H1 (cell line): ENCODE measurements at regions not wholly inside any gene's neighbourhood (a gene's known extent, or its start where the extent isn't known, plus 50 kb on each side); places are given as distances from the start of the nearest gene placed in this dataset.
"Not testable (repeated sequence)": the region's sequence is repeated elsewhere in the genome, so short reads cannot be mapped to it uniquely, and the experiment has no call there.

Source experiments
- CTCF ChIA-PET: fragments of 300-600 bp; sonication (Branson Sonifier 250); formaldehyde crosslinking; loops from one replicate; lab custom pipeline; 2021; ENCODE audit not compliant: partially characterized antibody; lab: Charles Lee
- POLR2A ChIA-PET: fragments of 300-600 bp; sonication (Branson Sonifier 250); formaldehyde crosslinking; loops from one replicate; lab custom pipeline; 2021; ENCODE audit warnings: inconsistent platforms; ENCODE audit not compliant: partially characterized antibody; lab: Charles Lee
- DNase-seq, 2 experiments: peaks; one replicate each; pipeline versions ENCODE4 v3.0.0 to v3.0.0-alpha.2; 2010 to 2022; ENCODE audit warnings: low spot score in 2 of 2, low read depth in 1 of 2, mixed read lengths in 1 of 2
- FAIRE-seq: peaks from 2 replicates; lab custom pipeline; 2011; peaks lifted over from hg19 to GRCh38; lab: Jason Lieb, UNC
- H2AFZ ChIP-seq: 2 replicates; pipeline ENCODE4 v1.8.1; 2012; ENCODE audit warnings: low read length, inconsistent platforms
- H2AK5ac ChIP-seq: 2 replicates; pipeline ENCODE4 v1.6.1; 2013; ENCODE audit warnings: low read depth, low read length
- H2BK120ac ChIP-seq: replicated peaks from 2 replicates; pipeline ENCODE3; 2013; ENCODE audit warnings: low read depth, low read length, inconsistent platforms
- H2BK12ac ChIP-seq: 2 replicates; pipeline ENCODE4 v1.6.1; 2013; ENCODE audit warnings: low read depth, low read length
- H2BK15ac ChIP-seq: 2 replicates; pipeline ENCODE4 v1.6.1; 2013; ENCODE audit warnings: low read length
- H2BK20ac ChIP-seq: 2 replicates; pipeline ENCODE4 v1.6.1; 2013; ENCODE audit warnings: low read length
- H2BK5ac ChIP-seq: 2 replicates; pipeline ENCODE4 v1.6.1; 2013; ENCODE audit warnings: low read depth, low read length
- H3K14ac ChIP-seq: 2 replicates; pipeline ENCODE4 v1.6.1; 2013; ENCODE audit warnings: inconsistent platforms; ENCODE audit not compliant: insufficient read length
- H3K18ac ChIP-seq: 2 replicates; pipeline ENCODE4 v1.6.1; 2013; ENCODE audit warnings: low read length; ENCODE audit errors: extremely low read depth
- H3K23ac ChIP-seq: 2 replicates; pipeline ENCODE4 v1.6.1; 2013; ENCODE audit warnings: inconsistent platforms; ENCODE audit not compliant: insufficient read length
- H3K23me2 ChIP-seq: 2 replicates; pipeline ENCODE4 v1.6.1; 2013; ENCODE audit warnings: low read depth, low read length
- H3K27ac ChIP-seq: 2 replicates; pipeline ENCODE4 v1.6.1; 2011; ENCODE audit warnings: low read depth, low read length, inconsistent platforms
- H3K27me3 ChIP-seq, 4 experiments: replicated peaks in 1 of 4; 1 replicate in 1 of 4; 2 replicates in 3 of 4; pipeline versions ENCODE4 v1.6.1 to v1.8.1; 2011 to 2013; ENCODE audit warnings: low read length in 3 of 4, mild to moderate bottlenecking in 3 of 4, inconsistent platforms in 2 of 4, mixed read lengths in 2 of 4, moderate library complexity in 1 of 4; ENCODE audit not compliant: control insufficient read depth in 3 of 4, insufficient read depth in 3 of 4; ENCODE audit errors: extremely low read depth in 1 of 4
- H3K36me3 ChIP-seq, 4 experiments: 2 replicates each; pipeline versions ENCODE4 v1.6.1 to v1.8.1; 2011 to 2013; ENCODE audit warnings: mild to moderate bottlenecking in 4 of 4, low read length in 3 of 4, moderate library complexity in 2 of 4, control low read depth in 1 of 4, inconsistent platforms in 1 of 4; ENCODE audit not compliant: insufficient read depth in 4 of 4, control insufficient read depth in 2 of 4
- H3K4ac ChIP-seq: replicated peaks from 2 replicates; pipeline ENCODE3; 2013; ENCODE audit warnings: low read length, low read depth, mixed read lengths, inconsistent platforms; ENCODE audit not compliant: insufficient read length
- H3K4me1 ChIP-seq, 4 experiments: replicated peaks in 1 of 4; 1 replicate in 1 of 4; 2 replicates in 3 of 4; pipeline versions ENCODE4 v1.6.1 to v1.8.1; 2011 to 2013; ENCODE audit warnings: low read length in 3 of 4, inconsistent platforms in 2 of 4, mixed read lengths in 1 of 4; ENCODE audit not compliant: insufficient read depth in 4 of 4, control insufficient read depth in 3 of 4
- H3K4me2 ChIP-seq, 2 experiments: 2 replicates each; pipeline versions ENCODE4 v1.6.1 to v1.8.1; 2011 to 2013; ENCODE audit warnings: low read depth in 2 of 2, low read length in 2 of 2, control low read depth in 1 of 2, inconsistent platforms in 1 of 2, mild to moderate bottlenecking in 1 of 2; ENCODE audit not compliant: insufficient read depth in 1 of 2
- H3K4me3 ChIP-seq, 4 experiments: fragments of 200-600, 300-600 bp in 1 of 4; sonication (generic), shearing (Covaris generic), sonication (Bioruptor Twin) in 1 of 4; 2 replicates each; pipeline versions ENCODE4 v1.5.1 to v1.8.1; 2011 to 2016; ENCODE audit warnings: low read length in 4 of 4, low read depth in 3 of 4, control low read depth in 2 of 4, inconsistent platforms in 2 of 4, mild to moderate bottlenecking in 2 of 4, mixed read lengths in 1 of 4, moderate library complexity in 1 of 4; ENCODE audit not compliant: insufficient read depth in 2 of 4; ENCODE audit errors: extremely low read depth in 1 of 4
- H3K56ac ChIP-seq: replicated peaks from 2 replicates; pipeline ENCODE3; 2013; ENCODE audit warnings: low read depth, mild to moderate bottlenecking, mixed read lengths, low read length, inconsistent platforms; ENCODE audit not compliant: insufficient read length
- H3K79me1 ChIP-seq: 2 replicates; pipeline ENCODE4 v1.6.1; 2013; ENCODE audit warnings: low read depth, low read length, control low read depth
- H3K79me2 ChIP-seq, 2 experiments: 2 replicates each; pipeline versions ENCODE4 v1.6.1 to v1.8.1; 2012 to 2013; ENCODE audit warnings: low read length in 2 of 2, mild to moderate bottlenecking in 2 of 2, inconsistent platforms in 1 of 2; ENCODE audit not compliant: insufficient read depth in 2 of 2, control insufficient read depth in 1 of 2
- H3K9ac ChIP-seq, 4 experiments: replicated peaks in 1 of 4; 1 replicate in 1 of 4; 2 replicates in 3 of 4; pipeline versions ENCODE4 v1.6.1 to v1.8.1; 2011 to 2013; ENCODE audit warnings: low read depth in 3 of 4, low read length in 3 of 4, control low read depth in 2 of 4, mild to moderate bottlenecking in 2 of 4, moderate library complexity in 2 of 4, inconsistent platforms in 1 of 4; ENCODE audit errors: extremely low read depth in 1 of 4
- H3K9me3 ChIP-seq, 2 experiments: 2 replicates each; pipeline versions ENCODE4 v1.6.1 to v1.8.1; 2012 to 2013; ENCODE audit warnings: mild to moderate bottlenecking in 2 of 2, moderate library complexity in 2 of 2, control low read depth in 1 of 2, inconsistent platforms in 1 of 2, low read depth in 1 of 2, low read length in 1 of 2, mixed read lengths in 1 of 2; ENCODE audit not compliant: insufficient read depth in 2 of 2
- H4K20me1 ChIP-seq, 2 experiments: replicated peaks in 1 of 2; 2 replicates each; pipeline versions ENCODE3 to v1.8.1; 2011 to 2013; ENCODE audit warnings: inconsistent platforms in 2 of 2, low read length in 2 of 2, mild to moderate bottlenecking in 1 of 2; ENCODE audit not compliant: insufficient read depth in 2 of 2, control insufficient read depth in 1 of 2
- H4K5ac ChIP-seq: 2 replicates; pipeline ENCODE4 v1.6.1; 2013; ENCODE audit warnings: low read length, low read depth, mixed read lengths, inconsistent platforms; ENCODE audit not compliant: insufficient read length
- H4K8ac ChIP-seq: 2 replicates; pipeline ENCODE4 v1.8.0; 2013; ENCODE audit warnings: mild to moderate bottlenecking, moderate library complexity, low read length, inconsistent platforms; ENCODE audit not compliant: insufficient read depth; ENCODE audit errors: extremely low read depth
- H4K91ac ChIP-seq: replicated peaks from 2 replicates; pipeline ENCODE3; 2013; ENCODE audit warnings: low read length, mixed read lengths, inconsistent platforms; ENCODE audit not compliant: insufficient read length
- WGBS, 2 experiments: shearing (Covaris generic) in 1 of 2; methylation state at CpG; one replicate each; pipeline versions ENCODE4 v1.1.6 to v1.1.7; 2013 to 2015; ENCODE audit warnings: low lambda C conversion rate in 2 of 2, mixed read lengths in 2 of 2, inconsistent platforms in 1 of 2, low coverage in 1 of 2, missing lambda C conversion rate in 1 of 2; ENCODE audit not compliant: insufficient replicate concordance in 2 of 2, insufficient coverage in 1 of 2, insufficient read length in 1 of 2; ENCODE audit errors: extremely low coverage in 1 of 2, missing lambda C conversion rate in 1 of 2; 5-methylcytosine and 5-hydroxymethylcytosine counted together

- DNase-seq, H4K91ac ChIP-seq, H3K36me3 ChIP-seq, H4K8ac ChIP-seq, H3K9me3 ChIP-seq, H2BK120ac ChIP-seq, H3K27ac ChIP-seq, CTCF ChIA-PET, H2BK15ac ChIP-seq, H3K23ac ChIP-seq, H3K4me3 ChIP-seq, H3K23me2 ChIP-seq, H3K4me2 ChIP-seq, H2BK5ac ChIP-seq, H3K56ac ChIP-seq, H2AFZ ChIP-seq, H2BK12ac ChIP-seq, H3K14ac ChIP-seq, H3K79me1 ChIP-seq, H4K20me1 ChIP-seq, H2BK20ac ChIP-seq, H3K9ac ChIP-seq, H3K79me2 ChIP-seq, H4K5ac ChIP-seq, FAIRE-seq, H2AK5ac ChIP-seq, H3K18ac ChIP-seq, POLR2A ChIA-PET, H3K27me3 ChIP-seq, H3K4me1 ChIP-seq, H3K4ac ChIP-seq: not testable (repeated sequence)
- WGBS, 2 experiments = no CpG with 5 or more reads among the region's 4 CpGs
These were observed 601.9 kb downstream of the RPIA start for GRCh38 chr2:89293399-89293798.

GRCh38 chr2:89294335-89294734 is 602.9 kb downstream of the RPIA start:
- H4K91ac ChIP-seq, H2BK120ac ChIP-seq, H3K23ac ChIP-seq, H3K23me2 ChIP-seq, H3K27ac ChIP-seq, H2AK5ac ChIP-seq, POLR2A ChIA-PET, H3K79me1 ChIP-seq, FAIRE-seq, H4K5ac ChIP-seq, CTCF ChIA-PET, DNase-seq, H2BK5ac ChIP-seq, H3K4me3 ChIP-seq, H2BK20ac ChIP-seq, H3K4me2 ChIP-seq, H3K27me3 ChIP-seq, H3K4ac ChIP-seq, H3K56ac ChIP-seq, H4K8ac ChIP-seq, H3K9ac ChIP-seq, H3K4me1 ChIP-seq, H4K20me1 ChIP-seq, H2BK12ac ChIP-seq, H3K36me3 ChIP-seq, H3K14ac ChIP-seq, H2AFZ ChIP-seq, H3K9me3 ChIP-seq, H2BK15ac ChIP-seq, H3K79me2 ChIP-seq, H3K18ac ChIP-seq: not testable (repeated sequence)
- WGBS, 2 experiments = no CpG with 5 or more reads among the region's 1 CpG
